DMS 273 treated with DMSO at 0.1 percent for 48 hours (cell line): ENCODE measurements at regions not wholly inside any gene's neighbourhood (a gene's known extent, or its start where the extent isn't known, plus 50 kb on each side); places are given as distances from the start of the nearest gene placed in this dataset.

Experiments used
- DNase-seq: peaks from one replicate; lab custom pipeline; 2025; lab: John Stamatoyannopoulos, UW

DNA sequence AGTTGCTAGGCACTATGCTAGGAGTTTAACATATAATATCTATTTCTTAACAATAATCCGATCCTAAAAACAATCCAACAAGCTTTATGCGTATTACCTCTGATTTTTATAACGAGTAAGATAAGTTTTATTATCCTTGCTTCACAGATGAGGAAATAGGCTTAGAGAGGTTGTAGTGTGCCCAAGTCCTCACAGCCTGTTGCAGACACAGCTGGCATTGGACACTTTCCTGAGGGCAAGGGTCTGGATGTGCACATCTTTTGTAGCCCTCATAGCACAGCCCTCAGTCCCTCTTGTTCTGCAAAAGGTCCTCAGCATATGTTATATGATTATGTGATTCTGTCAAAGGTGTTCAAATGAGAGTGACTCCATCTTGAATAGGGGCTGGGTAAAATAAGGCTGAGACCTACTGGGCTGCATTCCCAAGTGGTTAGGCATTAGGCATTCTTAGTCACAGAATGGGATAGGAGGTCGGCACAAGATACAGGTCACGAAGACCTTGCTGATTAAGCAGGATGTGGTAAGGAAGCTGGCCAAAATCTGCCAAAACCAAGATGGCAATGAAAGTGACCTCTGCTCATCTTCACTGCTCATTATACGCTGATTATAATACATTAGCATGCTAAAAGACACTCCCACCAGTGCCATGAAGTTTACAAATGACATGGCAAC, 75.7 kb upstream of the F3 start:
- no peak for DNase-seq

DNA sequence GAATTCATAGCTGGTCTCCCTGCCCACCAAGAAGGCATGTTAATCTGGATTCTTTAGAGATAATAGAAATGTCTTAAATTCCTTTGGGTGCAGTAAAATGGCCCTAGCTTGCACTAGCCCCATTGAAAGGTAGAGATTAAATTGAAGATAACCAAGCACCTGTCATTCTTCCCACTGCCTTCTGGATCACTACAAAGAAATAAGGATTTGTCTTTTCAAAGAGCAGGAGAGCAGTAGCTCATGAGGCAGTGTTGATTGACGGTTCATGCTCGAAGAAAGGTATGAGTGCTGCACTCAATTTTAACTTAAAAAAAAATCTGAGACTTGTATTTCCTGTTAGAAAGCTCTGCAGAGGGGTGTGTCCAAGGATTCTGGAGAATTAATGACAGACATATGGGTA, 74.9 kb upstream of the F3 start:
- DNase-seq, result no peak

- no peak for DNase-seq
Observed at GRCh38 chr1:94614996-94615395, 73.4 kb upstream of the F3 start.

DNA sequence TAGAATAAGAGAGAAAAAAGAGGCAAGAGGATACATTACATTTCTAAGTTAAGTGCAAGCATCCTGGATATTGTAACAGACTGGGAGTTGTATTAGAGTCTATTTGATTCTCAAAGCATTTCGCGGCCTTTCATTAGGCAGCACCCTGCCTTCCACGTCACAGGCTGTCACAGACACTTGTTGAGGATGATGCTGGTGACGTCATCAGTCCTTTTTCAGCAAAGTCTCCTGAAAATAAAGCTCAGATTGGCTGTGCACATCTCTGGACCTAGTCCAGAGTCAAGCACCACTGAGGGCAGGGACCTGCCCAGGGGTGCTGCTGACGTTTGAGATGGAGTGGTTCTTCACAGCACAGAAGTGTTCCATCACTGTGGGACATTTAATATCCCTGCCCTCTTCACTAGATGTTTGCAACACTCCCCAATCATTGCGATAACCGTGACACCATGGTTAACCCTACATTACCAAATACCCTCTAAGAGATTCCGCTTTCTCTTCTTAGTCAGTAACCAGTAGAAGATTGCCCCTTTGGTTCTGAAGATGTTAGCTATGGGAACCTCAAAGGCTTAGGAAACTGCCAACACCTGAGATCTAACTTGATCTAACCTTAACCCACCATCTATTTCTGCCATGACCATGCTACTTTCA, 72.7 kb upstream of the F3 start:
- no peak for DNase-seq

DNA sequence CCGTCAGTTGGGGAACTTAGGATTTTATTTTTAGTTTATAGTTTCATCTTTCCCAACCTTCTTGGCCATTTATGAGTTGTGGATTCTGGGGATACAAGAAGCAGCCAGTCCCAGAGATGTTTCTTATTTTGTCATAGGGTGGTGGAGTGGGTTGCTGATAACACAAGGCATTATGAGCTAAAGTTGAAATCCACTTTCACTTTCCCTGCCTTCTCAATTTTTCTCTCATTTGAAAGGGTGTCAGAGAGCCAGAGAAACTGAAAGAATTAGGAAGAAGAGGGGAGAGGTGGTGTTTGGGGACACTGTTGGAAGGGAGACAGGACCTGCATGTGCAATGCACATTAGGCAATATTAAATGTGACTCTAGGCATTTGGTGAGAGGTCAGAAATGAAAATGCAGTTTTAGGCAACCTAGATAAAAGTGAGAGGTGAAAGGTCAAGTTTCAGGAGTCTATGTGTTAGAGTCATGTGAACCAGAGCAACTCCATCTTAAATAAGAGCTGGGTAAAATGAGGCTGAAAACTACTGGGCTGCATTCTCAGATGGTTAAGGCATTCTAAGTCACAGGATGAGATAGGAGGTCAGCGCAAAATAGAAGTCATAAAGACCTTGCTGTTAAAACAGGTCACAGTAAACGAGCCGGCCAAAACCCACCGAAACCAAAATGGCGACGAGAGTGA, 71.1 kb upstream of the F3 start:
- no peak for DNase-seq

- DNase-seq, result no peak
Observed at GRCh38 chr1:94611681-94612475, 70.3 kb upstream of the F3 start.

DNA sequence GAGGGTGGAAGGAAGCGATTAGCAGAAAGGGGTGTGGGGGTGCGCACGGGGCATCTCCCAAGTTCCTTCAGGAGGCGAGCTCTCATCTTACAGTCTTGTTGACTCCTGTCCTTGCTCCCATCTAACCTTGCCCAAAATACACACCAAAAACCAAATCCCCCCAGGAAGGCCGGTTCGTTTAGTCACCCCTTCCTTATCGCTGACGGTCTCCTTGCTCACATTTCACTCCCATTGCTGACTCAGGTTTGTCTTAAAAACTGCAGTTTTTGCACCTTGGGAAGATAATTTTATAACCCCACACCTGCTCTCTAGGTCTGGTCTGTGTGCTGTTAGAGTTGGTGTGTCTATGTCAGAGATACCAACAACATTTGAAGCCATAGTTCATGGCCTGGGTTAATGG, 68.1 kb upstream of the F3 start:
- DNase-seq, result no peak

DNA sequence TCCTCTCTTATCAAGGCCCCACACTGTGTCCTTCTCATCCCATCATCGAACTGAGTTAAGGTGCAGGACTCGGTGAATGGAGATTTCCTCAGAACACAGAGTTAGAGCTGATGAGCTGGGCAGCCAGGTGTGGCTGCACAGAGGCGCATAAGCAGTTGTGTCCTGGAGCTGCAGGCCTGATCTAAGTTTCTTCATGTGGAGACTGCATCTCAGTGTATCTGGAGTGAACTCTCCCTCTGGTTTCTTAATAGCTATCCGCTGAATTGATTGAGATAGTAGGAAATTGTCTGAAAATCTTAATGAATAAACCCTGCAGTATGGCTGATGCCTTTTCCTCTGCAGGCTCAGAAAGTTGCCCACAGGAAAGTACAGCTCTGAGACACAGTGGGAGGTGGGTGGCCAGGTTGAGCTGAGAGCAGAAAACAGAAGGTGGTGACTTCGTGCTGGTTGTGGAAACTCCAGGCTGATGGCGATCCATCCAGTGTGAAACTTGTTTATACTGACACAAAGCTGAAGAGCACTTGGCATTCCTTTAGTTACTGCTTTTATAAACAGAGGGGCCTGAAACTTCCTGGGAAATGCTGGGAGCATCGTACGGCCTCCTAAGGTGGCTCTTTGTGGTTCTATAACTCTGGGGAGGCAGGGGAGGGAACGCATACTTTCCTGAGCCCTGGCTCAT, 67.4 kb upstream of the F3 start:
- DNase-seq, result no peak

- DNase-seq, result no peak
Observed at GRCh38 chr1:94608142-94608851, 66.7 kb upstream of the F3 start.

DNA sequence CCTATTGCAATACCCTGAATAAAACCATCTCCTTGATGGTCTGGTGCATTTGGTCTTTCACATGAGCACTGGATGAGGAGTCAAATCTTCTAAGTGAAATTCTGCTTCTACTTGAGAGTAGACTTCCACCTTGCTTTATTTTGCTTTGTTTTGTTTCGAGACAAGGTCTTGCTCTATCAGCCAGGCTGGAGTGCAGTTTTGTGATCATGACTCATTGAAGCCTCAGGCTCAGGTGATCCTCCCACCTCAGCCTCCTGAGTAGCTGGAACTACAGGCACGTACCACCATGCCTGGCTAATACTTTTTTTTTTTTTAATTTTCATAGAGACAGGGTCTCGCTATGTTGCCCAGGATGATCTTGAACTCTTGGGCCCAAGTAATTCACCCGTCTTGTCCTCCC, 65.8 kb upstream of the F3 start:
- DNase-seq, result no peak

DNA sequence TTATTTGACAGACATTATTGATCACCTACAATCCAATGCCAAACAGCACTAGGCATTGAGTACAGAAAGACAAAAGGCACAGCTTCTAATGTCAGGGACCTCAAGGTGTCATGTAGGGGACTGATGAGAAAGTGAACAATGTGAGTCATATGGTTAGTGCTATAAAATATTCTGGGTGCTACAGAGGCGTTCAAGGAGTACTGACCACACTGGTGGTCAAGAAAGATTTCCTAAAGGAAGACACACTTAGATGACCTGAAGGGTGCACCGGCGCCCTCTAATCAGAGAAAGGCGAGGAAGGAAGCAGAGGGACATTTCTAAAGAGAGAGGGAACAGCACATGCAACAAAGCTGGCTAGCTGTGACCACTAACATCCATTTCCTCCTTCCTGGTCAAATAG, 64.9 kb upstream of the F3 start:
- no peak for DNase-seq

GRCh38 chr1:94603663-94604062, 62.1 kb upstream of the F3 start:
- DNase-seq, result no peak

- no peak for DNase-seq
Observed at GRCh38 chr1:94602802-94603625, 61.5 kb upstream of the F3 start.

DNA sequence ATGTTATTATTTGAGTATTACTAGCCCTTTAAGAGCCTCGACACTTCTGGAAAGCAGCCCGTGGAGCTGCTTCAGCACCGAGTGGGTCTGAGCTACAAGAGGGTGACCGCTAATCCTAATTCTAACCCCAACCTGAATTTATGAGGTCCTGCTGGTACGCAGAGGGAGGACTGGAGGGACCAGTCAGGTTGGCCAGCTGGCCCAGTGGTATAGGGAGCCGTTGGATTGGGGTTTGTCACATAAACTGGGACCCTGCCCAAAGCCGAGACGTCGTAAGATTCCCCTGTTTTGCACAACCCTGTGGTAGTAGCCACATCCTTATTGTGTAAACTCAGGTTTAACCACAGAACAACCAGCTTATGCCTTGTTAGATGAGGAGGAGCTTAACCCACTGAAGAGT, 60.8 kb upstream of the F3 start:
- no peak for DNase-seq

- no peak for DNase-seq
Observed at GRCh38 chr1:94600556-94600955, 59.0 kb upstream of the F3 start.

DNA sequence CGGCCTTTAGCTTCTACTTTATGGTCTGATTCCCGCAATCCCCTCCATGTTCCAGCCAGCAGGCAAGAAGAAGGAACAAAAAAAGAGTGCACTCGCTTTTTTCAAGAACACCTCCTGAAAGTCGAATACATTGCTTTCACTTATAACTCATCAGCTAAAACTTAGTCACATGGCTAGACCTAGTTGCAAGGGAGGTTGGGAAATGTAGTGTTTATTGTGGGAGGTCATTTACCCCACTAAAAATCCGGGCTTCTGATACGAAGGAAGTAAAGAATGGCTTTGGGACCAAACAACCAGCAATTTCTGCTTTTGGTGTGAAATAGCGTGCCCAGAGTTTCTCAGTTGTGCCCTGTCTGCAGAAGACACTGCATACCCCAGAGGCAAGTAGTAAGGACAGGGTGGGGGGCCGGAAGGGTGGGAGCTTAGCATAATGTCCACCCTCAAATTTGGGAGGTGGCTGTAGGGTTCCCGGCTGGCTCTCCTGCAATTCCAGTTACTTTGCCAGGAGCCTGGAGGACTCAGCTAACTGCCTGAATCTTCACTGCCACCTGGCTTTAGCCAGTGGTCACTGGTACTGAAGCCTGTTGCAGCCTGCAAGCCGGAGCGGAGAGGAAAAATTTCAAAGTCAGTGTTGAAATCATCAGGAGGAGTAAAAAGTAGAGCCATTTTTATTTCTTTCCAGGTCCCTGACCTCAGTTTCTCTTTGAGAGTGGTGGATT, 57.7 kb upstream of the F3 start:
- no peak for DNase-seq

- DNase-seq, result no peak
Observed at GRCh38 chr1:94597701-94598100, 56.1 kb upstream of the F3 start.

GRCh38 chr1:94596260-94596659, 54.7 kb upstream of the F3 start:
- DNase-seq, result no peak

DNA sequence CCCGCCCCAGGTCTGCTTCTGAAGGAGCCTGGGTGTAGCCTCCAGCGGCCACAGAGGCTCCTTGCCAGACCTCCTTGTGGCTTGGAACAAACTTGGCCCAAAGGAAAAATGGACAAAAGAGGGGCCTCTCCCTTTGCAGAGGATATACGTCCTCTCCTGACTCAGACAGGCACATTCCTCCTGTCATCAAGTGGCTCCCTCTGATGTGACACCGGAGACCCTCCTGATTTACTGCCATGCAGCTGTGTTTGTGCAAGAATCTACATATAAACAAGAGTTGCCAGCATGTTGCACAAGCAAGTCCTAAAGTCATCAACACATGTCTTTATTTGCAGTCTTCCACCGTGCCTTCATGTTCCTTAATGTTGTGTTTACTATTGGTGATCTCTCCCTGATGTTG, 54.1 kb upstream of the F3 start:
- DNase-seq, result no peak

- no peak for DNase-seq
Observed at GRCh38 chr1:94593611-94594010, 52.1 kb upstream of the F3 start.
